ENCODE measurements at regions not wholly inside any gene's neighbourhood (a gene's known extent, or its start where the extent isn't known, plus 50 kb on each side); places are given as distances from the start of the nearest gene placed in this dataset.

DNA sequence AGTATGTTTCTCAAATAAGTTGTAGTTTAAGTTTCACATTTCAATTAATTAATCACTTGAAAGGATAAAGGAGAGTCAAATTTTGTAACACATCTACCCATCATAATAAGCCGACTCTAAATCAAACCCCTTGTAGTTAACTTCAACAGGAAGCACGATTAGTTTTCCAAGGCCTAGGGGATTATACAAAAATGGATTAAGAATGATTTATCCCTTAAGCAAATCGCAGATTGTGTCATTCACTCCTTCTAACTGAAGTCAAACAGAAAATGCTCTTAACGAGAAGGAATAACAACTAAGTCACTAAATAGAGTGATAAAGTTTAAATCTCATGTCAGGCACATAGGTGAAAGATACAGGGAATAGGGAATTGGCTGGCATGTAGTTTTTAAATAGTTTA lies 792.8 kb downstream of the ZPLD1 start:
- TF ChIP-seq, protein P1, sequence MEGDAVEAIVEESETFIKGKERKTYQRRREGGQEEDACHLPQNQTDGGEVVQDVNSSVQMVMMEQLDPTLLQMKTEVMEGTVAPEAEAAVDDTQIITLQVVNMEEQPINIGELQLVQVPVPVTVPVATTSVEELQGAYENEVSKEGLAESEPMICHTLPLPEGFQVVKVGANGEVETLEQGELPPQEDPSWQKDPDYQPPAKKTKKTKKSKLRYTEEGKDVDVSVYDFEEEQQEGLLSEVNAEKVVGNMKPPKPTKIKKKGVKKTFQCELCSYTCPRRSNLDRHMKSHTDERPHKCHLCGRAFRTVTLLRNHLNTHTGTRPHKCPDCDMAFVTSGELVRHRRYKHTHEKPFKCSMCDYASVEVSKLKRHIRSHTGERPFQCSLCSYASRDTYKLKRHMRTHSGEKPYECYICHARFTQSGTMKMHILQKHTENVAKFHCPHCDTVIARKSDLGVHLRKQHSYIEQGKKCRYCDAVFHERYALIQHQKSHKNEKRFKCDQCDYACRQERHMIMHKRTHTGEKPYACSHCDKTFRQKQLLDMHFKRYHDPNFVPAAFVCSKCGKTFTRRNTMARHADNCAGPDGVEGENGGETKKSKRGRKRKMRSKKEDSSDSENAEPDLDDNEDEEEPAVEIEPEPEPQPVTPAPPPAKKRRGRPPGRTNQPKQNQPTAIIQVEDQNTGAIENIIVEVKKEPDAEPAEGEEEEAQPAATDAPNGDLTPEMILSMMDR (IDR thresholded peaks at IDR 0.05; ENCODE audit: low read length) = no peak
- no peak for TF ChIP-seq EZH2phosphoT487 (IDR thresholded peaks at IDR 0.05; ENCODE audit: low read length)

All from MM.1S (cell line).